ENCODE measurements at regions not wholly inside any gene's neighbourhood (a gene's known extent, or its start where the extent isn't known, plus 50 kb on each side); places are given as distances from the start of the nearest gene placed in this dataset.

- Histone ChIP-seq H2AFZ (ENCODE audit: low read length) (no peak overlapping the region), H3K4me2 (ENCODE audit: extremely low read depth, insufficient read depth, low read length) (no peak overlapping the region)
These were observed 56.7 kb upstream of the MSTN start for GRCh38 chr2:190119257-190119656.

GRCh38 chr2:190117305-190117704, 54.8 kb upstream of the MSTN start:
- no peak overlapping the region for H3K27ac ChIP-seq (ENCODE audit: insufficient read depth, low read length)
- no peak for TF ChIP-seq EZH2 (IDR thresholded peaks at IDR 0.05; ENCODE audit: low read length, missing control alignments)
- TF ChIP-seq, protein P1, sequence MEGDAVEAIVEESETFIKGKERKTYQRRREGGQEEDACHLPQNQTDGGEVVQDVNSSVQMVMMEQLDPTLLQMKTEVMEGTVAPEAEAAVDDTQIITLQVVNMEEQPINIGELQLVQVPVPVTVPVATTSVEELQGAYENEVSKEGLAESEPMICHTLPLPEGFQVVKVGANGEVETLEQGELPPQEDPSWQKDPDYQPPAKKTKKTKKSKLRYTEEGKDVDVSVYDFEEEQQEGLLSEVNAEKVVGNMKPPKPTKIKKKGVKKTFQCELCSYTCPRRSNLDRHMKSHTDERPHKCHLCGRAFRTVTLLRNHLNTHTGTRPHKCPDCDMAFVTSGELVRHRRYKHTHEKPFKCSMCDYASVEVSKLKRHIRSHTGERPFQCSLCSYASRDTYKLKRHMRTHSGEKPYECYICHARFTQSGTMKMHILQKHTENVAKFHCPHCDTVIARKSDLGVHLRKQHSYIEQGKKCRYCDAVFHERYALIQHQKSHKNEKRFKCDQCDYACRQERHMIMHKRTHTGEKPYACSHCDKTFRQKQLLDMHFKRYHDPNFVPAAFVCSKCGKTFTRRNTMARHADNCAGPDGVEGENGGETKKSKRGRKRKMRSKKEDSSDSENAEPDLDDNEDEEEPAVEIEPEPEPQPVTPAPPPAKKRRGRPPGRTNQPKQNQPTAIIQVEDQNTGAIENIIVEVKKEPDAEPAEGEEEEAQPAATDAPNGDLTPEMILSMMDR (conservative IDR thresholded peaks at IDR 0.05 in 1 of 2, IDR thresholded peaks at IDR 0.05 in 1 of 2; ENCODE audit: low read depth in 1 of 2, low read length in 2 of 2), result no peak
- H3K9ac ChIP-seq (ENCODE audit: insufficient read depth, low read length), result no peak overlapping the region
- H3K36me3 ChIP-seq (ENCODE audit: control insufficient read depth, insufficient read depth, low read length), result no peaks in the 10 kb centered on the region
- no peak overlapping the region for H2AFZ ChIP-seq (ENCODE audit: low read length)
- no peak overlapping the region for H3K4me2 ChIP-seq (ENCODE audit: extremely low read depth, insufficient read depth, low read length)
- H3K27me3 ChIP-seq (ENCODE audit: control insufficient read depth, insufficient read depth, low read length), result no peaks in the 10 kb centered on the region
- H3K9me3 ChIP-seq (ENCODE audit: control insufficient read depth, insufficient read depth, low read depth, low read length), result no peaks in the 10 kb centered on the region
- no peak overlapping the region for H3K4me3 ChIP-seq (replicated peaks in 1 of 4; ENCODE audit: control extremely low read depth in 1 of 4, insufficient read depth in 1 of 4, low read depth in 3 of 4, low read length in 4 of 4)
- H3K79me2 ChIP-seq (ENCODE audit: control insufficient read depth, insufficient read depth, low read length), result no peaks in the 10 kb centered on the region
- no peaks in the 10 kb centered on the region for H4K20me1 ChIP-seq (ENCODE audit: control insufficient read depth, extremely low read depth, insufficient read depth, low read length)
- no peak for DNase-seq (ENCODE audit: low read depth in 2 of 2)
- no peaks in the 10 kb centered on the region for H3K4me1 ChIP-seq (ENCODE audit: control insufficient read depth, extremely low read depth, insufficient read depth, low read length)

More at GRCh38 chr2:190119257-190119656, 56.7 kb upstream of the MSTN start:
- no peaks in the 10 kb centered on the region for H3K9me3 ChIP-seq (ENCODE audit: control insufficient read depth, insufficient read depth, low read depth, low read length)
- peak overlapping the region in 1 of 4 experiments; percentile 10 for H3K4me3 ChIP-seq (replicated peaks in 1 of 4; ENCODE audit: control extremely low read depth in 1 of 4, insufficient read depth in 1 of 4, low read depth in 3 of 4, low read length in 4 of 4)
- H3K27me3 ChIP-seq (ENCODE audit: control insufficient read depth, insufficient read depth, low read length), result no peaks in the 10 kb centered on the region
- H3K27ac ChIP-seq (ENCODE audit: insufficient read depth, low read length), result no peak overlapping the region
- H3K9ac ChIP-seq (ENCODE audit: insufficient read depth, low read length), result no peak overlapping the region
- H3K36me3 ChIP-seq (ENCODE audit: control insufficient read depth, insufficient read depth, low read length), result no peaks in the 10 kb centered on the region
- no peak for TF ChIP-seq EZH2 (IDR thresholded peaks at IDR 0.05; ENCODE audit: low read length, missing control alignments)
- TF ChIP-seq, protein P1 (conservative IDR thresholded peaks at IDR 0.05 in 1 of 2, IDR thresholded peaks at IDR 0.05 in 1 of 2; ENCODE audit: low read depth in 1 of 2, low read length in 2 of 2), result no peak
- H4K20me1 ChIP-seq (ENCODE audit: control insufficient read depth, extremely low read depth, insufficient read depth, low read length), result no peaks in the 10 kb centered on the region
- H3K4me1 ChIP-seq (ENCODE audit: control insufficient read depth, extremely low read depth, insufficient read depth, low read length), result no peaks in the 10 kb centered on the region
- DNase-seq (ENCODE audit: low read depth in 2 of 2), result peak in 1 of 2 donors; percentile 25
- no peaks in the 10 kb centered on the region for H3K79me2 ChIP-seq (ENCODE audit: control insufficient read depth, insufficient read depth, low read length)

DNA sequence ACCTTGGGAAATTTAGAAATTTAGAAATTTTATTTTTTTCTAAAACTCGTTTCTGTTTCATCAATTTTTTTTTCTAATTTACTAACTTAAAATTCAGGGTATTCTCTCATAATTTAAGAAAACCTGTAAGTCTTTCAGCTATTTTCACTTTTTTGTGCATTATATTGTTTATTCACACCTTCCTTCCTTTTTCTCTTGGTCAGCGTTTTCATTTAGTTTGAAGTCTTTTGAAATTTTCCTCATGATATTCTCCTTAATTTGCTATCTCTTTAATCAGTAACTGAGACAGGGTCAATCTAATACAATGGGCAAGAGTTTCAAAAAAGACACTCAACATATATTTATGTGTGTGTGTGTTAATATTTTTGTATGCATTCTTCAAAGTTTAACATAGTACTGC, 50.5 kb upstream of the MSTN start:
- DNase-seq (ENCODE audit: low read depth in 2 of 2), result no peak
- H3K36me3 ChIP-seq (ENCODE audit: control insufficient read depth, insufficient read depth, low read length), result no peaks in the 10 kb centered on the region
- no peak overlapping the region for H3K4me3 ChIP-seq (replicated peaks in 1 of 4; ENCODE audit: control extremely low read depth in 1 of 4, insufficient read depth in 1 of 4, low read depth in 3 of 4, low read length in 4 of 4)
- no peaks in the 10 kb centered on the region for H3K79me2 ChIP-seq (ENCODE audit: control insufficient read depth, insufficient read depth, low read length)
- H3K9me3 ChIP-seq (ENCODE audit: control insufficient read depth, insufficient read depth, low read depth, low read length), result no peaks in the 10 kb centered on the region
- TF ChIP-seq, protein P1 (conservative IDR thresholded peaks at IDR 0.05 in 1 of 2, IDR thresholded peaks at IDR 0.05 in 1 of 2; ENCODE audit: low read depth in 1 of 2, low read length in 2 of 2), result no peak
- no peak for TF ChIP-seq EZH2 (IDR thresholded peaks at IDR 0.05; ENCODE audit: low read length, missing control alignments)
- H3K4me1 ChIP-seq (ENCODE audit: control insufficient read depth, extremely low read depth, insufficient read depth, low read length), result no peaks in the 10 kb centered on the region
- no peaks in the 10 kb centered on the region for H4K20me1 ChIP-seq (ENCODE audit: control insufficient read depth, extremely low read depth, insufficient read depth, low read length)
- H3K4me2 ChIP-seq (ENCODE audit: extremely low read depth, insufficient read depth, low read length), result no peak overlapping the region
- no peak overlapping the region for H2AFZ ChIP-seq (ENCODE audit: low read length)
- no peak overlapping the region for H3K27ac ChIP-seq (ENCODE audit: insufficient read depth, low read length)
- H3K27me3 ChIP-seq (ENCODE audit: control insufficient read depth, insufficient read depth, low read length), result no peaks in the 10 kb centered on the region
- H3K9ac ChIP-seq (ENCODE audit: insufficient read depth, low read length), result no peak overlapping the region
